ENCODE measurements at regions not wholly inside any gene's neighbourhood (a gene's known extent, or its start where the extent isn't known, plus 50 kb on each side); places are given as distances from the start of the nearest gene placed in this dataset.
"Not testable (repeated sequence)": the region's sequence is repeated elsewhere in the genome, so short reads cannot be mapped to it uniquely, and the experiment has no call there.

DNA sequence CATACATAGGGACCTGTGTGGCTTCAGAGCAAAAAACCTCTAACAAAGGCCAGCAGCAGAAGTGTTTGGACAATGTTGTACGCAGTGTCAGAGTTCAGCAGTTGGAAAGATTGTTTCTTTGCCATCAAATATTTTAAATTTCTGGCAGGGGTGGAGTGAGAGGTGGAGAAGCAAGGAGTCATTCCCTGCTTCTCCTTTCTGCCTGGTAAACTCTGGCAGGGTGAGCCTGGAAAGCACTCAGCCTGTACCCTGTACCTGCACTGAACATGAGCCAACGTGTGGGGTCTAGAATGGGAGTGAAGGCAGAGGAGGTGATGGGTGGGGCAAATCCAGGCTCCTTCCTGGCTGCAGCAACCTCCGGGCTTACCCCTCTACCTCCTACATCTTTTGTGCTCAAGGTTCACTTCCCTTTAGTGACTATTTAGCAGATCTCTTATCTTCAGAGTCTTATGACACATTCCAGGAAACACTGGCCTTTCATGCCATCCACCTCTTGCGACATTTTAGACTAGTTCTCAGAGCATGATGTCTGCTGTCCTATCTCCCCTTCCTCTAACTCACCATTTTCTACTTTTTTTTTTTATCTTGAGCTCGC lies 445.0 kb upstream of the PIK3R1 start:
- Mint-ChIP-seq H3K4me1 (no peaks in the 10 kb centered on the region), H3K27ac (no peak overlapping the region), H3K4me3 (no peak overlapping the region), H3K9me3 (no peaks in the 10 kb centered on the region), H3K27me3 (peaks cover 8% of the 10 kb centered on the region), H3K36me3 (ENCODE audit: low read depth) (no peaks in the 10 kb centered on the region)
- no peak for ATAC-seq (replicated peaks)

DNA sequence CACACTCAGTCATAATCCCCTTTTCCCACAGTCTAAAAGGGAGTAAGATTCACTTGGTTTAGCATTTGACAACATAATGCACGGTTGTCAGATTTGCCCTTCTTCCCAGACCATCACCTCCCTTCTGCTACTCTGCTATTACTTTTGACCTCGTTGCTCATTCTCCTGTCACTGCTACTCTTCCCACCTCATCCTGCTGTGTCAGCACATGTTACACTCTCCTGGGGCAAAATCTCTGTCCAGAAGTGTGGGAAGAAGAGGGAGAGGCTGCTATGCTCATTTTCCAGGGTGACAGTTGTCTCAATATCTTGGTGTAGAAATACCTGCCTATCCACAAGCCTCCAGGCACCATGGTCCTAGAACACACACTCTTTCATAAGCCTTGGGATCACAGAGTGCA lies 449.9 kb upstream of the PIK3R1 start:
- Mint-ChIP-seq H3K9me3 (no peaks in the 10 kb centered on the region), H3K4me1 (no peaks in the 10 kb centered on the region), H3K36me3 (ENCODE audit: low read depth) (no peaks in the 10 kb centered on the region), H3K27ac (no peak overlapping the region), H3K27me3 (peaks cover 4% of the 10 kb centered on the region), H3K4me3 (no peak overlapping the region)
- ATAC-seq (replicated peaks) = no peak

DNA sequence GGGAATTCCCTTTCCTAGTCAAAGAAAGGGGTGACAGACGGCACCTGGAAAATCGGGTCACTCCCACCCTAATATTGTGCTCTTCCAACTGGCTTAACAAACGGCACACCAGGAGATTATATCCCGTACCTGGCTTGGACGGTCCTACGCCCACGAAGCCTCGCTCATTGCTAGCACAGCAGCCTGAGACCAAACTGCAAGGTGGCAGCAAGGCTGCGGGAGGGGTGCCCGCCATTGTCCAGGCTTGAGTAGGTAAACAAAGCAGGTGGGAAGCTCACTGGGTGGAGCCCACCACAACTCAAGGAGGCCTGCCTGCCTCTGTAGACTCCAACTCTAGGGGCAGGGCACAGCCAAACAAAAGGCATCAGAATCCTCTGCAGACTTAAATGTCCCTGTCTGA lies 457.8 kb upstream of the PIK3R1 start:
- ATAC-seq (replicated peaks) = not testable (repeated sequence)

DNA sequence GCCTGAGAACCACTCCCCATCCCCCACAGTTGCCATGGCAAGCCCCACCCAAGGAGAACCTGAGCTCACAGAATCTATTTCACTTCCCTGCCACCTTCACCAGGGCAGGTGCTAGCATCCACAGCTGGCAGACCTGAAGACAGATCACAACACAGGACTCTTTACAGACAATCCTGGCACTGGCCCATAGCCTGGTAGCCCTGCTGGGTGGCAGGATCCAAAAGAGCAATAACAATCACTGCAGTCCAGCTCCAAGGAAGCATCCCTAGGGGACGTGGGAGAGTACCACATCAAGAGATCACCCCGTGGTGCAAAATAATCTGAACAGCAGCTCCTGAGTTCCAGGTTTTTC lies 463.2 kb upstream of the PIK3R1 start:
- ATAC-seq (replicated peaks) = no peak
- Mint-ChIP-seq H3K27ac (no peak overlapping the region), H3K36me3 (ENCODE audit: low read depth) (no peaks in the 10 kb centered on the region), H3K27me3 (peaks cover 4% of the 10 kb centered on the region), H3K4me1 (no peaks in the 10 kb centered on the region), H3K4me3 (no peak overlapping the region), H3K9me3 (peaks cover 4% of the 10 kb centered on the region)

More for the DNA sequence above, 457.8 kb upstream of the PIK3R1 start:
- H3K36me3 Mint-ChIP-seq (ENCODE audit: low read depth); H3K27ac Mint-ChIP-seq; H3K4me1 Mint-ChIP-seq; H3K9me3 Mint-ChIP-seq; H3K27me3 Mint-ChIP-seq; H3K4me3 Mint-ChIP-seq: not testable (repeated sequence)

DNA sequence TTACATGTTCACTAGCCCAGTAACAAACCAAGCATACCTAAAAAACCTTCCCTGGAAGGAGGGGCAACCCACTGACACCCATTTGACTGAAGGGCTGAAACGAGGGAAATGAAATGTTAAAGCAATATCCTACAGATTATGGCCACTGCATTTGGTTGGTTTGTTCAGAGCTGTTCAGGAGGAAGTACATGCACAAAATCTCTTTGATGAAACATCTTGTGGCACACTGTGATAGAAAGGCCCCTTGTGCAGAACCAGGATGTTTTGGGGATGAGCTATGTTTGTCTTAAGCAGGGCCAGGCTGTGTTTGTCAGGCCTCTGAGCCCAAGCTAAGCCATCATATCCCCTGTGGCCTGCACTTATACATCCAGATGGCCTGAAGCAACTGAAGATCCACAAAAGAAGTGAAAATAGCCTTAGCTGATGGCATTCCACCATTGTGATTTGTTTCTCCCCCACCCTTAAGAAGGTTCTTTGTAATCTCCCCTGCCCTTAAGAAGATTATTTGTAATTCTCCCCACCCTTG lies 467.3 kb upstream of the PIK3R1 start:
- H3K9me3 Mint-ChIP-seq = peaks cover 11% of the 10 kb centered on the region
- H3K4me3 Mint-ChIP-seq = no peak overlapping the region
- no peaks in the 10 kb centered on the region for H3K27me3 Mint-ChIP-seq
- H3K4me1 Mint-ChIP-seq = no peaks in the 10 kb centered on the region
- H3K36me3 Mint-ChIP-seq (ENCODE audit: low read depth) = no peaks in the 10 kb centered on the region
- no peak overlapping the region for H3K27ac Mint-ChIP-seq
- ATAC-seq (replicated peaks) = no peak

DNA sequence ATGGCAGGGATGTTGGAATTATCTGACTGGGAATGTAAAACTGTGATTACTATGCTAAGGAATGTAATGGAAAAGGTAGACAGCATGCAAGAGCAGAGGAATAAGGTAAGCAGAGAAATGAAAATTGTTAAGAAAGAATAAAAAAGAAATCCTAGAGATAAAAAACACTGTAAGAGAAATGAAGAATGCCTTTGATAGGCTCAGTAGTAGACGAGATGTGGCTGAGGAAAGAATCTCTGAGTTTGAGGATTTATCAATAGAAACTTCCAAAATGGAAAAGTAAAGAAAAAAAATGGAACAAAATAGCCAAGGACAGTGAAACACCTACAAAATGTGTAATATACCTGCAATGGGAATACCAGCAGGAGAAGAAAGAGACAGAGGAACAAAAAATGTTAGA lies 468.5 kb upstream of the PIK3R1 start:
- ATAC-seq (replicated peaks) = no peak
- Mint-ChIP-seq H3K27ac (no peak overlapping the region), H3K9me3 (peaks cover 11% of the 10 kb centered on the region), H3K27me3 (no peaks in the 10 kb centered on the region), H3K4me1 (no peaks in the 10 kb centered on the region), H3K4me3 (no peak overlapping the region), H3K36me3 (ENCODE audit: low read depth) (no peaks in the 10 kb centered on the region)

DNA sequence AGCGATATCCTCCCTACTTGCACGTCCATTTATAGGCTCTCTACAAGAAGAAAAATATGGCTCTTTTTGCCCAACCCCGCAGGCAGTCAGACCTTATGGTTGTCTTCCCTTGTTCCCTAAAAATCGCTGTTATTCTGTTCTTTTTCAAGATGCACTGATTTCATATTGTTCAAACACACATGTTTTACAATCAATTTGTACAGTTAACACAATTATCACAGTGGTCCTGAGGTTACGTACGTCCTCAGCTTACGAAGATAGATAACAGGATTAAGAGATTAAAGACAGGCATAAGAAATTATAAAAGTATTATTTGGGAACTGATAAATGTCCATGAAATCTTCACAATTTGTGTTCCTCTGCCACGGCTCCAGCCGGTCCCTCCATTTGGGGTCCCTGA lies 468.9 kb upstream of the PIK3R1 start:
- not testable (repeated sequence) for ATAC-seq (replicated peaks); H3K27me3 Mint-ChIP-seq
- peaks cover 11% of the 10 kb centered on the region for H3K9me3 Mint-ChIP-seq

DNA sequence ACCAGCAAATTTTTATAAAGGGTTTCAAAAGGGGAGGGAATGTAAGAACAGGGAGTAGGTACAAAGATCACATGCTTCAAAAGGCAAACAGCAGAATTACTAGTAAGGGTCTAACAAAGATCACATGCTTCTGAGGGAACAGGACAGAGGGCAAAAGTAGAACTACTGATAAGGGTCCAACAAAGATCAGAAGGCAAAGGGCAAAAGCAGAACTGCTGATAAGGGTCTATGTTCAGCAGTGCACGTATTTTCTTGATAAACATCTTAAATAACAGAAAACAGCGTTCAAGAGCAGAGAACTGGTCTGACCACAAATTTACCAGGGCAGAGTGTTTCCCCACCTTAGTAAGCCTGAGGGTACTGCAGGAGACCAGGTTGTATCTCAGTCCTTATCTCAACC lies 469.5 kb upstream of the PIK3R1 start:
- ATAC-seq (replicated peaks) = no peak
- no peaks in the 10 kb centered on the region for H3K36me3 Mint-ChIP-seq (ENCODE audit: low read depth)
- H3K4me1 Mint-ChIP-seq = no peaks in the 10 kb centered on the region
- H3K27me3 Mint-ChIP-seq = no peaks in the 10 kb centered on the region
- H3K27ac Mint-ChIP-seq = no peak overlapping the region
- H3K4me3 Mint-ChIP-seq = no peak overlapping the region
- H3K9me3 Mint-ChIP-seq = peaks cover 11% of the 10 kb centered on the region

More for the DNA sequence above, 468.9 kb upstream of the PIK3R1 start:
- not testable (repeated sequence) for H3K4me1 Mint-ChIP-seq; H3K4me3 Mint-ChIP-seq; H3K36me3 Mint-ChIP-seq (ENCODE audit: low read depth); H3K27ac Mint-ChIP-seq

DNA sequence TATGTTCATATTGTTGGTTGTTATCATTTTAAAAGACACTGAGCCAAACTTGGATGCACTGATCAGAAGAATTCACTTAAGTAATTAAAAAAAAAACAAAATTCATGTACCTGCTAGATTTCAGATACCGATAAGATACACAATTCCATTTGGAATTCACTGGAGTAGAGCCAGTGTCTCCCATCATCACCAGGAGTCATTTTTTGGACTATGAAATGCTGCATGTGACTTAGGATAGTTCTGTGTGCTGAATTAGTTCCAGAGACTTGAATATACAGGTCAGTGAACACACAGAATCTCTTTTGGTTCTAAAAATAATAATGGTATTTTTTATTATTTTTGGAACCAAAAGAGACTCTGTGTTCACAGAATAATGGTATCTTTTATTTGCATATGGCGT lies 482.6 kb upstream of the PIK3R1 start:
- ATAC-seq (replicated peaks) = no peak
- Mint-ChIP-seq H3K4me1 (no peaks in the 10 kb centered on the region), H3K36me3 (ENCODE audit: low read depth) (no peaks in the 10 kb centered on the region), H3K9me3 (no peaks in the 10 kb centered on the region), H3K27ac (no peak overlapping the region), H3K4me3 (no peak overlapping the region), H3K27me3 (peaks cover 21% of the 10 kb centered on the region)

DNA sequence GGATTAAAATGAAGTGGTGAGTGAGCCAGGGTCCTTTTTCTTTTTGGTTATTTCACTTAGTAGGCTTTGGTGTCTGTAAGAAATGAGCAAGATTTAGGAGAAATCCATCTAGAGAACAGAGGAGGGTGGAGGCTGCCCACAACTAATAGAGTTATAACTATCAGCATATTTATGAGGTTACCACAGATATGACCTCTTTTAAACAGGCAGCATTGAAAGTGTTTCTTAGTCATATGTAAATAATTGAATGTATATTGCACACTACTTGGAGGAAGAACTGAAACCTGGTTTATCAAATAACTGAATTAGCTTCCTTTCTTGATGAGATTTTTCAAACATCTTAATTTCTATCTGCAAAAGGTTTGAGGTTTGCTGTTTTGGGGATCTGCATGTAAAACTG lies 483.1 kb upstream of the PIK3R1 start:
- Mint-ChIP-seq H3K9me3 (no peaks in the 10 kb centered on the region), H3K36me3 (ENCODE audit: low read depth) (no peaks in the 10 kb centered on the region), H3K4me3 (no peak overlapping the region), H3K27me3 (peaks cover 21% of the 10 kb centered on the region), H3K4me1 (no peaks in the 10 kb centered on the region), H3K27ac (no peak overlapping the region)
- ATAC-seq (replicated peaks) = no peak

DNA sequence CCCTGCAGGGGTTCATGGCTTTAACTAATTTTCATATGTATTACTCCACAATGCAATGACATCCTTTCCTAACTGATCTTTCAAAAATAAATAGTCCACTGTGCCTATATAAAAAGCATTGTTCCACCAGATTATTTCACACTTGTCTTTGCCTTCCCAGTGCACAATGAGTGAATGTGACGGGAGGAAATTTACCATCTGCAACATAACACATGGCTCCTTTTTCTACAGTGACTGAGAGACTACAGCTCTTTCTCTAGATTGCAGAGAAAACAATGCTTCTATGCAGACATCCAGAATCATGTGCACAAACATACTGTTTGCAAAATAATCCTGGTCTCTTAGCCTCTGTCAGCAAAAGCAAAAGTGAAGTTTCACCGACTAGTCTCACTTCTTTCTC lies 483.7 kb upstream of the PIK3R1 start:
- Mint-ChIP-seq H3K9me3 (no peaks in the 10 kb centered on the region), H3K4me1 (no peaks in the 10 kb centered on the region), H3K4me3 (no peak overlapping the region), H3K27me3 (peaks cover 21% of the 10 kb centered on the region), H3K36me3 (ENCODE audit: low read depth) (no peaks in the 10 kb centered on the region), H3K27ac (no peak overlapping the region)
- ATAC-seq (replicated peaks) = no peak

DNA sequence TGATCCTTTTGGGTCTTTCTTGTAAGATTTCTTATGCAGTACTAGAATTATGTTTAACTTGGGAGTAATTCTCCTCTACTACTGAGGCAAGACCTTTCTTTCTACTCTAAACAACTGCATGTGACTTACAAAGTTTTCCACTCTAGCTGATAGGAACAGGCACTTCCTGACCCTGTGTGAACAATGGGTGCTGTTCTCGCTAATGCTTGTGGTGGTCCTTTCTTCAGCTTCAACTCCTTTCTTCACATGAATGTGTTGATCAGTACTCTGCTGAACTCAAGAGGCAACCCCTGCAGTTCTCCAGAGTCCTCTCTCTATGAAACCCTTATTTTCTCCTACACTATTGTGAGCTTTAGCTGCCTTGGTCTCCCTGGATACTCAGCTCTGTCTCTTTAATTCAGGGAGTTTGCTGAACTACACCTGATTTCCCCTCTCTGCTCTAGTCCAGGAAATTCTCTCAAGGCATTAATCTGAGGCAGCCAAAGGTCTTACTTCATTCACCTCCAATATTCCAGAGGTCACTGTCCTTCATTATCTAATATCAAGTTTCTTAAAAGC lies 484.6 kb upstream of the PIK3R1 start:
- no peaks in the 10 kb centered on the region for H3K9me3 Mint-ChIP-seq
- H3K27me3 Mint-ChIP-seq = peaks cover 21% of the 10 kb centered on the region
- ATAC-seq (replicated peaks) = no peak
- no peaks in the 10 kb centered on the region for H3K36me3 Mint-ChIP-seq (ENCODE audit: low read depth)
- H3K4me3 Mint-ChIP-seq = no peak overlapping the region
- no peaks in the 10 kb centered on the region for H3K4me1 Mint-ChIP-seq
- no peak overlapping the region for H3K27ac Mint-ChIP-seq

DNA sequence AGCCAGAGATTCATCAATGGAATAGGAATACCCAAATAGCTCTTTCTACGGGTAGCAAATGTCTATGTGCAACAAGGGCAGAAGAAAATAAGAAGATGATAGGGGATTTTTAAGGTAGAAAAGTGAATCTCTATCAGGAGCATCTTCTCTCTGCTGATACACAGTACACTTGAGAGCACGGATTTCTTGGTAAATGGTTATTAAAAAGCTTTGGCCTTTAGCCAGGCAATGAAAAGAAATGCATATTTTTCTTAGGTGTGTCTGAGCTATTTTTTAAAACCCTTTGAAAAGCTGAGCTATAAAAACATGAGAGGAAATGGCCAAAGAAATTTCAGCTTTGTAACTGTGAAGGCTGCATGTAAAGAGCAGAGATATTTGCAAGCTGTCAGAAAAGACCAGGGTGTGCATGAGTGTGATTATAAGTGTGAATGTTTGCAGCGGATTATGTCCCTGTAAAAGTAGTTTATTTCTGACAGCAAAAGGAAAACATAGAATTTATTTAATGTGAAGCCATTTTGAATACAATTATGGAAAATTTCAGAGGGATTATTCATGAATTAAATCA lies 487.1 kb upstream of the PIK3R1 start:
- no peaks in the 10 kb centered on the region for H3K36me3 Mint-ChIP-seq (ENCODE audit: low read depth)
- no peak overlapping the region for H3K27ac Mint-ChIP-seq
- H3K4me3 Mint-ChIP-seq = no peak overlapping the region
- H3K4me1 Mint-ChIP-seq = no peaks in the 10 kb centered on the region
- peaks cover 20% of the 10 kb centered on the region for H3K27me3 Mint-ChIP-seq
- H3K9me3 Mint-ChIP-seq = no peaks in the 10 kb centered on the region
- ATAC-seq (replicated peaks) = no peak

DNA sequence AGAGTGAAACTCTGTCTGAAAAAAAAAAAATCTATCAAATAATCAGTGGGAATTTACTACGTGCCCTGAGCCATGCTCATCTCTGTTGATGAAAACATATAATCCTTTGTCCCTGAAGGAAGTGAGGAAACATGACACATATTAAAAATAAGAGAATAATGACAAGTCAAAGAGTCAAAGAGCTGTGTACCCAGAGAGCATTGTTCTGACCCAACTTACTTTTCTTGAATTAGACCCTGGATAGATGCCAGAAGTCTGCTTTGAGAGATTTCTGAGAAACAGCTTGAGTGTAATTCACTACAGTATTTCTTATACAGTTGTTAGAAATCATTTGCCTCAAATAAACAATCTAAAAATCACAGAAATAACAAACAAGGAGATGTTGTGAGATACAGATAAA lies 490.0 kb upstream of the PIK3R1 start:
- no peak overlapping the region for H3K4me3 Mint-ChIP-seq
- peaks cover 6% of the 10 kb centered on the region for H3K27me3 Mint-ChIP-seq
- no peaks in the 10 kb centered on the region for H3K4me1 Mint-ChIP-seq
- no peaks in the 10 kb centered on the region for H3K9me3 Mint-ChIP-seq
- ATAC-seq (replicated peaks) = no peak
- no peak overlapping the region for H3K27ac Mint-ChIP-seq
- H3K36me3 Mint-ChIP-seq (ENCODE audit: low read depth) = no peaks in the 10 kb centered on the region

DNA sequence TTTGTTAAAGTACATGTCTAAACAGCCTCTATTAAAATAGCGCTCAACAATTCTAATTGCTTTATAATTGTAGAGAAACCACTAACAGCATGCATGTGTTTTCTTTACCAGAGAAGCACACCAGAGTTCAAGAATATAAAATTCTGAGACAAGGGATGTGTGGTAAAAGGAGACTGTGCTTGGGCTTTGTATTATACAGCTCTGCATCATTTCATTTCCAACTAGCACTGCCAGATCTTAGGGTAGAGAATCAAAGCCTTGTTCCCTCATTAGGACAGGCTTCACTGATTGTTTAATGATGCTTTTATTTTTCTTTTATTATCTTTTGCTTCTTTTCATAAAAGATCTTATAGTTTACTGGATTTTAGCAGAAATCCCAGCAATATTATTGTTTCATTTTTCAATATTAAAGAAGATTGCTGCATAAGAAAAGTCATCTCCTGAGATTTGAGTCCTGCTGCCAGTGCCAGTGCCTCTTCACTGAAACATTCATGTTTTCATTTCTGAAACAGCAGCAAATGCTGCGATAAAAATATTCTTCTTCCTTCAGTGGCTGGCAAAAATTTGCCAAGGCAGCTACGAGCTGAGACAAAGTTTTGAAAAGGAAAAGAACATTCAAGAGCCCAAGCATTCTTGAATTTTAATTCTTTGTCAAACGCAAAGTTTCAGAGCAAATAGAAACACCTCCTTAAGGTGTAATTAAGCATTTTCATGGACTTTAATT lies 491.0 kb upstream of the PIK3R1 start:
- H3K9me3 Mint-ChIP-seq = no peaks in the 10 kb centered on the region
- no peak overlapping the region for H3K4me3 Mint-ChIP-seq
- H3K27me3 Mint-ChIP-seq = peaks cover 6% of the 10 kb centered on the region
- no peaks in the 10 kb centered on the region for H3K4me1 Mint-ChIP-seq
- no peak overlapping the region for H3K27ac Mint-ChIP-seq
- no peaks in the 10 kb centered on the region for H3K36me3 Mint-ChIP-seq (ENCODE audit: low read depth)
- no peak for ATAC-seq (replicated peaks)

All from activated T-helper 17 cell treated with anti-CD3 and anti-CD28 coated beads, Interleukin-2, amount 50 U/mL, for 72 hours (primary cell).